H9 (cell line): ENCODE measurements at regions not wholly inside any gene's neighbourhood (a gene's known extent, or its start where the extent isn't known, plus 50 kb on each side); places are given as distances from the start of the nearest gene placed in this dataset.

ENCODE experiments used
- DNase-seq: peaks from one replicate; pipeline ENCODE4 v3.0.0-alpha.2; 2017
- H2AFZ ChIP-seq: one replicate; pipeline ENCODE4 v1.6.1; 2013; ENCODE audit warnings: mild to moderate bottlenecking, low read length, control low read depth, moderate library complexity
- H2AK5ac ChIP-seq: 2 replicates; pipeline ENCODE4 v1.6.1; 2013; ENCODE audit warnings: low read length, control low read depth, mixed read lengths; ENCODE audit not compliant: insufficient read length
- H2BK120ac ChIP-seq: one replicate; pipeline ENCODE4 v1.6.1; 2013; ENCODE audit warnings: low read depth, mild to moderate bottlenecking, low read length, control low read depth, inconsistent platforms; ENCODE audit not compliant: poor library complexity, severe bottlenecking
- H2BK12ac ChIP-seq: 2 replicates; pipeline ENCODE4 v1.6.1; 2013; ENCODE audit warnings: low read length, control low read depth, mixed read lengths, low read depth; ENCODE audit not compliant: insufficient read length
- H2BK15ac ChIP-seq: 2 replicates; pipeline ENCODE4 v1.6.1; 2013; ENCODE audit warnings: low read depth, low read length, control low read depth
- H2BK20ac ChIP-seq: one replicate; pipeline ENCODE4 v1.6.1; 2013; ENCODE audit warnings: low read depth, mild to moderate bottlenecking, low read length, control low read depth, inconsistent platforms; ENCODE audit not compliant: poor library complexity, severe bottlenecking
- H2BK5ac ChIP-seq: 2 replicates; pipeline ENCODE4 v1.6.1; 2013; ENCODE audit warnings: low read length, control low read depth, mixed read lengths; ENCODE audit not compliant: insufficient read length
- H3K14ac ChIP-seq: 2 replicates; pipeline ENCODE4 v1.6.1; 2013; ENCODE audit warnings: low read length, control low read depth; ENCODE audit not compliant: insufficient read depth
- H3K18ac ChIP-seq: 2 replicates; pipeline ENCODE4 v1.6.1; 2013; ENCODE audit warnings: low read depth, mild to moderate bottlenecking, mixed read lengths, low read length, control low read depth; ENCODE audit not compliant: insufficient read length
- H3K23ac ChIP-seq: 2 replicates; pipeline ENCODE4 v1.6.1; 2013; ENCODE audit warnings: low read length, control low read depth, mixed read lengths, low read depth; ENCODE audit not compliant: insufficient read length
- H3K23me2 ChIP-seq: 2 replicates; pipeline ENCODE4 v1.6.1; 2013; ENCODE audit warnings: low read depth, mild to moderate bottlenecking, mixed read lengths, low read length, control low read depth; ENCODE audit not compliant: insufficient read length, poor library complexity, severe bottlenecking
- H3K27ac ChIP-seq: 2 replicates; pipeline ENCODE4 v1.5.1; 2013; ENCODE audit warnings: low read length, control low read depth, mixed read lengths, low read depth; ENCODE audit not compliant: insufficient read length
- H3K27me3 ChIP-seq: 2 replicates; pipeline ENCODE4 v1.6.1; 2013; ENCODE audit warnings: low read length, control low read depth, inconsistent platforms; ENCODE audit not compliant: insufficient read depth
- H3K4ac ChIP-seq: 2 replicates; pipeline ENCODE4 v1.6.1; 2013; ENCODE audit warnings: low read depth, mild to moderate bottlenecking, control low read depth, inconsistent platforms, low read length, moderate library complexity
- H3K4me1 ChIP-seq: 2 replicates; pipeline ENCODE4 v1.6.1; 2013; ENCODE audit warnings: low read length, control low read depth, inconsistent platforms; ENCODE audit not compliant: insufficient read depth
- H3K4me2 ChIP-seq: 2 replicates; pipeline ENCODE4 v1.6.1; 2013; ENCODE audit warnings: low read length, control low read depth, mixed read lengths; ENCODE audit not compliant: insufficient read length, insufficient read depth
- H3K56ac ChIP-seq: 2 replicates; pipeline ENCODE4 v1.6.1; 2013; ENCODE audit warnings: low read depth, mild to moderate bottlenecking, mixed read lengths, low read length, control low read depth; ENCODE audit not compliant: insufficient read length
- H3K79me1 ChIP-seq: 2 replicates; pipeline ENCODE4 v1.6.1; 2013; ENCODE audit warnings: low read depth, mild to moderate bottlenecking, moderate library complexity, low read length, control low read depth, inconsistent platforms; ENCODE audit not compliant: insufficient read depth, poor library complexity, severe bottlenecking
- H3K79me2 ChIP-seq: 2 replicates; pipeline ENCODE4 v1.6.1; 2013; ENCODE audit warnings: low read length, control low read depth, inconsistent platforms; ENCODE audit not compliant: insufficient read depth
- H3K9ac ChIP-seq: 2 replicates; pipeline ENCODE4 v1.6.1; 2013; ENCODE audit warnings: low read length, control low read depth, mixed read lengths; ENCODE audit not compliant: insufficient read length; ENCODE audit errors: extremely low read depth
- H3K9me3 ChIP-seq: one replicate; pipeline ENCODE4 v1.6.1; 2013; ENCODE audit warnings: low read depth, low read length, inconsistent platforms; ENCODE audit not compliant: control insufficient read depth
- H3T11ph ChIP-seq: one replicate; pipeline ENCODE4 v1.6.1; 2013; ENCODE audit warnings: mild to moderate bottlenecking, low read length, control low read depth, inconsistent platforms
- H4K20me1 ChIP-seq: one replicate; pipeline ENCODE4 v1.6.1; 2013; ENCODE audit not compliant: control insufficient read depth, insufficient read length, insufficient read depth
- H4K5ac ChIP-seq: 2 replicates; pipeline ENCODE4 v1.6.1; 2013; ENCODE audit warnings: low read depth, mild to moderate bottlenecking, mixed read lengths, low read length, control low read depth; ENCODE audit not compliant: insufficient read length
- H4K8ac ChIP-seq: replicated peaks from 2 replicates; pipeline ENCODE4 v1.6.1; 2013; ENCODE audit warnings: low read length, control low read depth, mixed read lengths, low read depth; ENCODE audit not compliant: insufficient read length
- H4K91ac ChIP-seq: 2 replicates; pipeline ENCODE4 v1.6.1; 2013; ENCODE audit warnings: low read depth, mild to moderate bottlenecking, moderate library complexity, mixed read lengths, low read length, control low read depth; ENCODE audit not compliant: insufficient read length
- H3K27ac Mint-ChIP-seq, 3 experiments: 2 replicates in 2 of 3; 3 replicates in 1 of 3; pipeline ENCODE4 v1.8.0; 2020 to 2021; ENCODE audit warnings: mixed read lengths in 3 of 3, mild to moderate bottlenecking in 1 of 3, moderate library complexity in 1 of 3
- H3K27me3 Mint-ChIP-seq: 2 replicates; pipeline ENCODE4 v1.8.0; 2021; ENCODE audit warnings: low read depth, mild to moderate bottlenecking, moderate library complexity, mixed read lengths
- H3K36me3 Mint-ChIP-seq, 3 experiments: 2 replicates in 2 of 3; 3 replicates in 1 of 3; pipeline ENCODE4 v1.8.0; 2020 to 2021; ENCODE audit warnings: low read depth in 3 of 3, mixed read lengths in 3 of 3; ENCODE audit not compliant: insufficient read depth in 1 of 3
- H3K4me1 Mint-ChIP-seq, 2 experiments: 2 replicates each; pipeline ENCODE4 v1.8.0; 2020; ENCODE audit warnings: mixed read lengths in 2 of 2
- H3K4me3 Mint-ChIP-seq, 2 experiments: 2 replicates in 1 of 2; 3 replicates in 1 of 2; pipeline ENCODE4 v1.8.0; 2020 to 2021; ENCODE audit warnings: mild to moderate bottlenecking in 2 of 2, mixed read lengths in 2 of 2, moderate library complexity in 1 of 2
- H3K9me3 Mint-ChIP-seq, 2 experiments: 2 replicates in 1 of 2; 3 replicates in 1 of 2; pipeline ENCODE4 v1.8.0; 2020; ENCODE audit warnings: mild to moderate bottlenecking in 2 of 2, mixed read lengths in 2 of 2, moderate library complexity in 1 of 2
- WGBS: extraction: QIAGEN DNeasy Blood & Tissue Kit; methylation state at CpG from one replicate; pipeline ENCODE4 v1.1.7; 2013; ENCODE audit warnings: missing lambda C conversion rate, low lambda C conversion rate, mixed read lengths; ENCODE audit not compliant: insufficient read length; ENCODE audit errors: extremely low coverage; 5-methylcytosine and 5-hydroxymethylcytosine counted together
- TF ChIP-seq, protein P1 (sequence below): fragments of 200-600 bp; sonication (generic); conservative IDR thresholded peaks from 3 replicates; pipeline ENCODE4 v1.8.0; 2021; ENCODE audit warnings: antibody characterized with exemption, mild to moderate bottlenecking

DNA sequence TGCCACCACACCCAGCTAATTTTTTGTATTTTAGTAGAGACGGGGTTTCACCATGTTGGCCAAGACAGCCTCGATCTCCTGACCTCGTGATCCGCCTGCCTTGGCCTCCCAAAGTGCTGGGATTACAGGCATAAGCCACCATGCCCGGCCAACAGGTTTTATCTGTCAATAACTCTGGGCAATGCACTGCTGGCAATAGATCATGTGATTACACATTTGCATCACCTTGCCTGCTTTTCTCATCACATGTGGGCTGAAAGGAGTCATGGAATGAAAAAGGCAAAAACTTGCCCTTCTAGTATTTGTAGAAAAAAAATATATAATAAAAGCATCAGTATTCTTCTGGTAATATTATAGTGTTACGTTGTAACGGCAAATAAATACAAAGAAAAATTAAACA, 164.5 kb downstream of the NHLRC3 start:
- TF ChIP-seq, protein P1, sequence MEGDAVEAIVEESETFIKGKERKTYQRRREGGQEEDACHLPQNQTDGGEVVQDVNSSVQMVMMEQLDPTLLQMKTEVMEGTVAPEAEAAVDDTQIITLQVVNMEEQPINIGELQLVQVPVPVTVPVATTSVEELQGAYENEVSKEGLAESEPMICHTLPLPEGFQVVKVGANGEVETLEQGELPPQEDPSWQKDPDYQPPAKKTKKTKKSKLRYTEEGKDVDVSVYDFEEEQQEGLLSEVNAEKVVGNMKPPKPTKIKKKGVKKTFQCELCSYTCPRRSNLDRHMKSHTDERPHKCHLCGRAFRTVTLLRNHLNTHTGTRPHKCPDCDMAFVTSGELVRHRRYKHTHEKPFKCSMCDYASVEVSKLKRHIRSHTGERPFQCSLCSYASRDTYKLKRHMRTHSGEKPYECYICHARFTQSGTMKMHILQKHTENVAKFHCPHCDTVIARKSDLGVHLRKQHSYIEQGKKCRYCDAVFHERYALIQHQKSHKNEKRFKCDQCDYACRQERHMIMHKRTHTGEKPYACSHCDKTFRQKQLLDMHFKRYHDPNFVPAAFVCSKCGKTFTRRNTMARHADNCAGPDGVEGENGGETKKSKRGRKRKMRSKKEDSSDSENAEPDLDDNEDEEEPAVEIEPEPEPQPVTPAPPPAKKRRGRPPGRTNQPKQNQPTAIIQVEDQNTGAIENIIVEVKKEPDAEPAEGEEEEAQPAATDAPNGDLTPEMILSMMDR: no peak
- Histone ChIP-seq H2BK120ac (no peak overlapping the region), H3K4ac (no peak overlapping the region), H3K9me3 (no peaks in the 10 kb centered on the region), H3K4me2 (no peak overlapping the region), H3K79me2 (no peaks in the 10 kb centered on the region), H3K18ac (no peak overlapping the region), H4K5ac (no peak overlapping the region), H2BK15ac (no peak overlapping the region), H4K20me1 (no peaks in the 10 kb centered on the region), H3K27ac (no peak overlapping the region), H3K27me3 (no peaks in the 10 kb centered on the region), H3K23me2 (no peaks in the 10 kb centered on the region), H2BK20ac (no peak overlapping the region), H2BK5ac (no peak overlapping the region), H4K8ac (no peak overlapping the region), H3K4me1 (no peaks in the 10 kb centered on the region), H3T11ph (no peak overlapping the region), H2BK12ac (no peak overlapping the region), H3K79me1 (no peaks in the 10 kb centered on the region), H3K9ac (no peak overlapping the region), H2AFZ (no peak overlapping the region), H2AK5ac (no peak overlapping the region), H3K14ac (no peak overlapping the region), H4K91ac (no peak overlapping the region), H3K23ac (no peak overlapping the region), H3K56ac (no peak overlapping the region)
- DNase-seq: no peak
- H3K4me1 Mint-ChIP-seq: peaks cover 0 to 3% of the 10 kb centered on the region in 2 experiments; a peak in 1 of 4 replicates
- no CpG with 5 or more reads among the region's 7 CpGs for WGBS
- peaks cover 3 to 9% of the 10 kb centered on the region in 2 experiments; a peak in 3 of 5 replicates for H3K9me3 Mint-ChIP-seq
- H3K27me3 Mint-ChIP-seq: no peaks in the 10 kb centered on the region; the same call in 1 of the 2 replicates
- H3K36me3 Mint-ChIP-seq: no peaks in the 10 kb centered on the region; a peak in 1 of 7 replicates
- no peak overlapping the region for H3K27ac Mint-ChIP-seq
- H3K4me3 Mint-ChIP-seq: no peak overlapping the region
